ENCODE measurements at regions not wholly inside any gene's neighbourhood (a gene's known extent, or its start where the extent isn't known, plus 50 kb on each side); places are given as distances from the start of the nearest gene placed in this dataset.

GRCh38 chr2:221276033-221276432 lies 296.1 kb downstream of the EPHA4 start:
- no peak for TF ChIP-seq CTCF (conservative IDR thresholded peaks at IDR 0.05; ENCODE audit: low read length)
- TF ChIP-seq EZH2phosphoT487 (IDR thresholded peaks at IDR 0.05; ENCODE audit: borderline replicate concordance), result no peak

Data from Loucy (cell line).